Limb (tissue), 2 donors: ENCODE measurements at regions not wholly inside any gene's neighbourhood (a gene's known extent, or its start where the extent isn't known, plus 50 kb on each side); places are given as distances from the start of the nearest gene placed in this dataset.
"Not testable (repeated sequence)": the region's sequence is repeated elsewhere in the genome, so short reads cannot be mapped to it uniquely, and the experiment has no call there.

Source experiments
- DNase-seq, 2 donors: peaks; one replicate each; pipeline ENCODE4 v3.0.0-alpha.2; 2016; ENCODE audit errors: extremely low spot score in 2 of 2

- DNase-seq, result not testable (repeated sequence)
These were observed 668.6 kb upstream of the NEGR1 start for GRCh38 chr1:72950900-72951299.

GRCh38 chr1:72946903-72947499 lies 664.7 kb upstream of the NEGR1 start:
- no peak for DNase-seq

DNA sequence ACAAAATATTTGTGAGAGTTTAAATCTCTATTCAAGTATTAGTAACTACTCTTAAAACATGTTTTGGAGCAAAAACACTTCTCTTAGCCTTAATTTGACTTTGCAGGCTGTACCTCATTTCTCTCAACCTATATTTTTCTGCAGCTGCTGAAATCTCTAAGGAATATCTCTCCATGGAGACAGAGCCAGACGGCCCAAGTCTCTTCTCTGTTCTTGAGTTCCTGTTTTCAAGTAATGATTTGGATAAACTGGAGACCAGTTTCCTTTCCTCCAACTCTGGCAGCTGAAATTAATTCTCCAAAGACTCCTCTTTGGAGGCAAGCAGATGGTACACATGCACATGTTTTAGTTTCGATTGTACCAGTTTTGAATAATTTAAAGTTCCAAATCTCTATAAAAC lies 659.7 kb upstream of the NEGR1 start:
- DNase-seq, result no peak

DNA sequence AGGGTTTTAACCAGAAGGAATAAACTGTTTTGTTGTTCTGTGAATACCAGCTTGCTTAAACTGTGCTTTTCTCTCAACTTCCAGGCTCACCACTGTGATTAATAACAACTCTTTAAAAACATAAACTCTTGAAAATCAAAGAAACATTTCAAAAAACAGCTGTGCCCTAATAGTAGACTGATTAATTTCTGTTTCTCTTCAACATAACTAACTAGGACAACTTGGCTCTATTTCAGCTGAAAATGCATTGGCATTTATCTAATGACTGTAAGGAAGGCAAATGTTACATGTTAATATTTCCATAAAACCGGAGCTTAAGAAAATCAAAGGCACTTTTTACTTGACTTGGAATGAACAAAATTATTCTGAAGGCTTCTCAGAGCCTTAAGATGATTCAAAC lies 656.1 kb upstream of the NEGR1 start:
- DNase-seq, result no peak

GRCh38 chr1:72937905-72938304 lies 655.6 kb upstream of the NEGR1 start:
- no peak for DNase-seq

- DNase-seq, result no peak
These were observed 654.6 kb upstream of the NEGR1 start for GRCh38 chr1:72936942-72937341.

DNA sequence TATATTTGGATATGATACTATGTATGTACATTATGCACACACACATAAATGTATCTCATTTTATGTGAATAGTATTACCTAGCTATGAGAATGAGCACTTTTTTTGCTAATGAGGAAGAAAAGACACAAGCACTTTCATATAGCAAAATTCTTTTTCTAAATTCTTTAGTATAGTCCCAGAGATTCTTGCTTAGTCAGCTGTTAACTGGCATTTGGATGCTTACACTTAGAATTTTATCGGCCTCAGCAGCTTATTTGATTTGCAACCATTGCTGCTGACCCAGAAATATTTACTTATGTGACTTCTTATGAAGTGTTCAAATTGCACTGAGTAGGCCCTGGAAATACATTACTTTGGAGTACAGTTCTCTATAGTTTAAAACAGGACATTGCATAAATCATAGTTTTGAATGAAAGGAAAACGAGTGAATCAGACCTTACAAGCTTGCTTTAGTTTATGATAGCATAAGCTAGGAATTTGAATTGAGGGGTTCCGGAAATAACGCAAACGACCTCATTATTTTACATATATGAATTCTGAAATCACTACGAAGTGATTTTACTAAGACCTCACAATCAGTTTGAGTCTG lies 653.9 kb upstream of the NEGR1 start:
- DNase-seq, result no peak

- DNase-seq, result no peak
These were observed 649.7 kb upstream of the NEGR1 start for GRCh38 chr1:72932025-72932424.

DNA sequence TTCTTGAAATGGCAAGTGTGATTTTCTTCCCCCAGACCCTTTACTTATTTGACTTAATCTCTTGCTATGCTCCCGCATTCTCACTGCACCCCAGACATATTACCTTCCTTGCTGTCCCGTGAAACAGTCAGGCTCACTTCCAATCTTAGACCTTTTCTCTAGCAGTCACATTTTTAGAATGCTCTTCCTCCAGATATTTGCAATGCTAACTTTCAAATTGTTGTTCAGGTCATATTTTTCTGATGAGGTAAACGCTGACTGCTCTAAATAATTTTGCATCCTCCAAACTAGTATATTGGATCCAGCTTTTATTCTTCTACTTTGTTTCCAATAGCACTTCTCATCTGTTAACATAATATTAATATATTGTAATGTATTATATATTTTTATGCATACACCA lies 648.2 kb upstream of the NEGR1 start:
- no peak for DNase-seq

- DNase-seq, result no peak
These were observed 636.6 kb upstream of the NEGR1 start for GRCh38 chr1:72918940-72919339.

- DNase-seq, result no peak
These were observed 635.6 kb upstream of the NEGR1 start for GRCh38 chr1:72917920-72918319.

DNA sequence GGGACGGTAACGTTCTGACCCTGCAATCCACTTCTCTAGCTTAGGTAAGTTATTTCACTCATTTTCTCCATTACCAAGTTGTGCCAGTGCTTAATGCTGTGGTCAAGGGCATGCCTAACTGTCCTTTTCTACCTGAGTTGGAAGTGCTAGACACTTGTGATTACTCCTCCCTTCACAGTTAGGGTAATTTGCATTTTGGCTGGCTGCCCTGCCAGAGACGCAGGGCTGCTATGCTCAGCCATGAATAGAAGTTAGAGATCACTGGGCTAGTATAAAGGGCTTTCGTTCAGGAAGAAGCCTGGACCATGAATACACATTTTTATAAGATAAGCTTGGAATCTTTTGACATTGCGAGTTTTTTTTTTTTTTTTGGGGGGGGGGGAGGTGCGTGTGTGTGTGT lies 633.2 kb upstream of the NEGR1 start:
- DNase-seq, result no peak

GRCh38 chr1:72911656-72912055 lies 629.3 kb upstream of the NEGR1 start:
- DNase-seq, result no peak

DNA sequence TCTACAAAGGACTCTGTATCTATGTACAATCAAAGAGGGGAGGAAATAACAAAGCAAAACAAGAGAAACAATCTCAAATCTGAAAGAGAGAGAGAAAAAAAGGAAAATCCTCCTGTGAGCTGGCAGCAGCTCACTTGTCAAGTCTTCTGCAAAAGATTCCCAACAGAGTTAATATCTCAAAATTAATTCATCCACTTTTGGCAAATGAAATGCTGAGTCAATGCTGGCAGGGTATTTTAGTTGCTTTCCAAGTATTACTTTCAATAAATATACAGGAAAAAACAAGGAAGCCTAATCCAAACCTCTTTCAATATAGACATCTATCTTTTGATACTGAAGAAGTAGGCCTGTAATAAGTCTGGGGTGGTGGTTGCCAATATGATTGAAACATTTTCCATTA lies 613.9 kb upstream of the NEGR1 start:
- DNase-seq, result no peak

- no peak for DNase-seq
These were observed 610.1 kb upstream of the NEGR1 start for GRCh38 chr1:72892461-72892860.

DNA sequence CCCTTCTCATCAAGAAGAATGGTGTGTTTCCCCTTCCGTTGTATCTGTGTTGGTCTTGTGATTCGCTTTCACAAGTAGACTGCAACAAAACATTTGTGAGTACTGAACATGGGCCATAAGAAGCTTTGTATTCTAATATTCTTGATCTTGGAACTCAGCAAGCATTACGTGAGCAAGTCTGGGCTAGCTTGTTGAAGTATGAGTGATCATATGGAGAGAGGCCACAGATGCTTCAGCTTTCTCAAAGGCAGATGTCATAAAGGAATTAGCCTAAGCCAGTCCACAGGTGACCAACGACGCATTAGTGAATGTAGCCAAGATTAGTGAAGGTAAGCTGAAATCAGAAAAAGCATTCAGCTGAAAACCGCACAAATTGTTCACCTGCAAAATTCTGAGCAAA lies 609.6 kb upstream of the NEGR1 start:
- no peak for DNase-seq

DNA sequence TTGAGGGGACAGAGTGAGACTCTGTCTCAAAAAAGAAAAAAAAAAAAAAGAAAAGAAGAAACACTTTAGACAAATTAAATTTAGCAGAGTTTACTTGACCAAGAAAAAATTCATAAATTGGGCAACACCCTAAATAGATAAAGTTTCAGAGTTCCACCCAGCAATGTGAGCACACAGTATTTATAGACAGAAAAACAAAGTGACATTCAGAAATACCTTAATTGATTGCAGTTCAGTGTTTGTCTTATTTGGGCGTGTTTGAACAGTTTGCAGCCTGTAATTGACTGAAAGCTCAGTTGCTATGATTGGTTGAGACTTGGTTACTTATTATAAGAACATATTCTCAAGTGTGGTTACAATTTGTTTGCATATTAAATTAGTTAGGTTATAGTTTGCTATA lies 603.5 kb upstream of the NEGR1 start:
- DNase-seq, result no peak

GRCh38 chr1:72885017-72885416 lies 602.7 kb upstream of the NEGR1 start:
- DNase-seq, result no peak

DNA sequence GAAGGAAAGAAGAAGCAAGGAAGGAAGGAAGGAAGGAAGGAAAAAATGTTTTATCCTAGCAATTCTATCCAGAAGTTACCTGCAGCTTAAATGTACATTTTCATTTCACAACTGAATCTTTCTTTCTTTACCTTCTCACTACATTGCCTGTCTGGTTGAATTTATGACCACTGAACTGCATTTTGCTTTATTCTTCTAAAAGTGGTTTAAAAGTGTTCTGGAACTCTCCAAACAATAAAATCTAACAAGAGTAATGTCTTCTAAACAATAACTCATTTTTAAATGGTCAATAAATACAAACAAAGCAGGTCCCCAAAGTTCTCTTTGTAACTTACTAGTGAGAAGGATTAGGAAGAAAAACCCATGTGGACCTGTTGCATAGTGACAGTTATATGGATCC lies 587.5 kb upstream of the NEGR1 start:
- no peak for DNase-seq

DNA sequence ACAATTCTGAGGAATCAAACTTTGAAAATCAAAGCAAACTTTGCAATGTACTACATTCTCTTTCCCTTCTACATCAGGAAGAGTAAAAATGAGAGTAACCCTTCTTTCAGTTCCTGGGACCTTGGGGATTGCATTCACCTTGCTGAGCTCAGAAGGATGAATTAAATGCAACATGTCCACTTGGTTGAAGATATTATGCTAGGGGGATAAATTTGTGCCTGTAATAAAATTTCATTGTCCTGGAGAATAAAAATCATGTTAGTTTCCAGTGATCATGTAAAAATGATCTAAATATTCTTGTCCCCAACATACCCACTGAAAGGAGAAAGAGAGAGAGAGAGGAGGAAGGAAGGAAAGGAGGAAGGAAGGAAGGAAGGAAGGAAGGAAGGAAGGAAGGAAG lies 587.1 kb upstream of the NEGR1 start:
- no peak for DNase-seq

DNA sequence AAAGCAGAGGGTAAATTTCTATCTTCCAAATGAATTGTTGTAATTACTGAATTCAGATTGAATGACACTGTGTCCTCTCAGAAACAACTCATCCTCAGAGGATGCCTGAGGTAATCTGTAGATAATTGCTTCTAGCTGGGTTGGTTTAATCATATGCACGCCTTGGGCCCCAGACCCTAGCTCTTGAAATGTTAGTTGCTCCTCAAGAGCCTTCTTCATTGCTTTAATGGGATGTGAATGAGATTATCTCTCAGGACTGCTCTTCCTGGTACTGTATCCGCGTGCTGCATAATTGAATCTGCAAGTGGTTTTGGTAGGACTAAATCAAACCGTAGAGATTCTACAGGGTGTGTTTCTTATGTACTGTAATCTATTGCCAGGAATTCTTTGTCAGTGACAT lies 569.3 kb upstream of the NEGR1 start:
- DNase-seq, result no peak

DNA sequence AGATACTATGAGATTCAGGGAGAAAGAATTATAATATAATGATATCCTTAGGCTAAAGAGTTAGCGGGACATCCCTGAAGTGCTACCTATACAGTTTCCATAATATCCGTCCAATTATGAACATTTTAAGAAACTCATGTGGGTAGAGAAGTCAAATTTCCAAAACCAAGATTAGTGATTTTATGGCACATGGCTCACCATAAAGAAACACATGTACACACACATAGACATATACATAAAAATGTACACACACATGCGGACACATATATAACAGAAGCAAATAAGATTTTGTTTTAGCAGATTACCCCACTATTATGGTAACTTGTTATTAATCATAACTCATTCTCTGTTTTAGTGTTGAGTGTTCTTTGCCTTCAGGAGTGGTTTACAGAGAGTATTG lies 566.7 kb upstream of the NEGR1 start:
- no peak for DNase-seq

- DNase-seq, result no peak
These were observed 565.3 kb upstream of the NEGR1 start for GRCh38 chr1:72847651-72848050.
